H9 (cell line): ENCODE measurements at regions not wholly inside any gene's neighbourhood (a gene's known extent, or its start where the extent isn't known, plus 50 kb on each side); places are given as distances from the start of the nearest gene placed in this dataset.
A peak's percentile ranks its signal among the peaks of the same experiment; 100 is the strongest.

Experiments used
- DNase-seq: peaks from one replicate; pipeline ENCODE4 v3.0.0-alpha.2; 2017
- H2AFZ ChIP-seq: one replicate; pipeline ENCODE4 v1.6.1; 2013; ENCODE audit warnings: mild to moderate bottlenecking, low read length, control low read depth, moderate library complexity
- H2AK5ac ChIP-seq: 2 replicates; pipeline ENCODE4 v1.6.1; 2013; ENCODE audit warnings: low read length, control low read depth, mixed read lengths; ENCODE audit not compliant: insufficient read length
- H2BK120ac ChIP-seq: one replicate; pipeline ENCODE4 v1.6.1; 2013; ENCODE audit warnings: low read depth, mild to moderate bottlenecking, low read length, control low read depth, inconsistent platforms; ENCODE audit not compliant: poor library complexity, severe bottlenecking
- H2BK12ac ChIP-seq: 2 replicates; pipeline ENCODE4 v1.6.1; 2013; ENCODE audit warnings: low read length, control low read depth, mixed read lengths, low read depth; ENCODE audit not compliant: insufficient read length
- H2BK15ac ChIP-seq: 2 replicates; pipeline ENCODE4 v1.6.1; 2013; ENCODE audit warnings: low read depth, low read length, control low read depth
- H2BK20ac ChIP-seq: one replicate; pipeline ENCODE4 v1.6.1; 2013; ENCODE audit warnings: low read depth, mild to moderate bottlenecking, low read length, control low read depth, inconsistent platforms; ENCODE audit not compliant: poor library complexity, severe bottlenecking
- H2BK5ac ChIP-seq: 2 replicates; pipeline ENCODE4 v1.6.1; 2013; ENCODE audit warnings: low read length, control low read depth, mixed read lengths; ENCODE audit not compliant: insufficient read length
- H3K14ac ChIP-seq: 2 replicates; pipeline ENCODE4 v1.6.1; 2013; ENCODE audit warnings: low read length, control low read depth; ENCODE audit not compliant: insufficient read depth
- H3K18ac ChIP-seq: 2 replicates; pipeline ENCODE4 v1.6.1; 2013; ENCODE audit warnings: low read depth, mild to moderate bottlenecking, mixed read lengths, low read length, control low read depth; ENCODE audit not compliant: insufficient read length
- H3K23ac ChIP-seq: 2 replicates; pipeline ENCODE4 v1.6.1; 2013; ENCODE audit warnings: low read length, control low read depth, mixed read lengths, low read depth; ENCODE audit not compliant: insufficient read length
- H3K23me2 ChIP-seq: 2 replicates; pipeline ENCODE4 v1.6.1; 2013; ENCODE audit warnings: low read depth, mild to moderate bottlenecking, mixed read lengths, low read length, control low read depth; ENCODE audit not compliant: insufficient read length, poor library complexity, severe bottlenecking
- H3K27ac ChIP-seq: 2 replicates; pipeline ENCODE4 v1.5.1; 2013; ENCODE audit warnings: low read length, control low read depth, mixed read lengths, low read depth; ENCODE audit not compliant: insufficient read length
- H3K27me3 ChIP-seq: 2 replicates; pipeline ENCODE4 v1.6.1; 2013; ENCODE audit warnings: low read length, control low read depth, inconsistent platforms; ENCODE audit not compliant: insufficient read depth
- H3K4ac ChIP-seq: 2 replicates; pipeline ENCODE4 v1.6.1; 2013; ENCODE audit warnings: low read depth, mild to moderate bottlenecking, control low read depth, inconsistent platforms, low read length, moderate library complexity
- H3K4me1 ChIP-seq: 2 replicates; pipeline ENCODE4 v1.6.1; 2013; ENCODE audit warnings: low read length, control low read depth, inconsistent platforms; ENCODE audit not compliant: insufficient read depth
- H3K4me2 ChIP-seq: 2 replicates; pipeline ENCODE4 v1.6.1; 2013; ENCODE audit warnings: low read length, control low read depth, mixed read lengths; ENCODE audit not compliant: insufficient read length, insufficient read depth
- H3K56ac ChIP-seq: 2 replicates; pipeline ENCODE4 v1.6.1; 2013; ENCODE audit warnings: low read depth, mild to moderate bottlenecking, mixed read lengths, low read length, control low read depth; ENCODE audit not compliant: insufficient read length
- H3K79me1 ChIP-seq: 2 replicates; pipeline ENCODE4 v1.6.1; 2013; ENCODE audit warnings: low read depth, mild to moderate bottlenecking, moderate library complexity, low read length, control low read depth, inconsistent platforms; ENCODE audit not compliant: insufficient read depth, poor library complexity, severe bottlenecking
- H3K79me2 ChIP-seq: 2 replicates; pipeline ENCODE4 v1.6.1; 2013; ENCODE audit warnings: low read length, control low read depth, inconsistent platforms; ENCODE audit not compliant: insufficient read depth
- H3K9ac ChIP-seq: 2 replicates; pipeline ENCODE4 v1.6.1; 2013; ENCODE audit warnings: low read length, control low read depth, mixed read lengths; ENCODE audit not compliant: insufficient read length; ENCODE audit errors: extremely low read depth
- H3K9me3 ChIP-seq: one replicate; pipeline ENCODE4 v1.6.1; 2013; ENCODE audit warnings: low read depth, low read length, inconsistent platforms; ENCODE audit not compliant: control insufficient read depth
- H3T11ph ChIP-seq: one replicate; pipeline ENCODE4 v1.6.1; 2013; ENCODE audit warnings: mild to moderate bottlenecking, low read length, control low read depth, inconsistent platforms
- H4K20me1 ChIP-seq: one replicate; pipeline ENCODE4 v1.6.1; 2013; ENCODE audit not compliant: control insufficient read depth, insufficient read length, insufficient read depth
- H4K5ac ChIP-seq: 2 replicates; pipeline ENCODE4 v1.6.1; 2013; ENCODE audit warnings: low read depth, mild to moderate bottlenecking, mixed read lengths, low read length, control low read depth; ENCODE audit not compliant: insufficient read length
- H4K8ac ChIP-seq: replicated peaks from 2 replicates; pipeline ENCODE4 v1.6.1; 2013; ENCODE audit warnings: low read length, control low read depth, mixed read lengths, low read depth; ENCODE audit not compliant: insufficient read length
- H4K91ac ChIP-seq: 2 replicates; pipeline ENCODE4 v1.6.1; 2013; ENCODE audit warnings: low read depth, mild to moderate bottlenecking, moderate library complexity, mixed read lengths, low read length, control low read depth; ENCODE audit not compliant: insufficient read length
- H3K27ac Mint-ChIP-seq, 3 experiments: 2 replicates in 2 of 3; 3 replicates in 1 of 3; pipeline ENCODE4 v1.8.0; 2020 to 2021; ENCODE audit warnings: mixed read lengths in 3 of 3, mild to moderate bottlenecking in 1 of 3, moderate library complexity in 1 of 3
- H3K27me3 Mint-ChIP-seq: 2 replicates; pipeline ENCODE4 v1.8.0; 2021; ENCODE audit warnings: low read depth, mild to moderate bottlenecking, moderate library complexity, mixed read lengths
- H3K36me3 Mint-ChIP-seq, 3 experiments: 2 replicates in 2 of 3; 3 replicates in 1 of 3; pipeline ENCODE4 v1.8.0; 2020 to 2021; ENCODE audit warnings: low read depth in 3 of 3, mixed read lengths in 3 of 3; ENCODE audit not compliant: insufficient read depth in 1 of 3
- H3K4me1 Mint-ChIP-seq, 2 experiments: 2 replicates each; pipeline ENCODE4 v1.8.0; 2020; ENCODE audit warnings: mixed read lengths in 2 of 2
- H3K4me3 Mint-ChIP-seq, 2 experiments: 2 replicates in 1 of 2; 3 replicates in 1 of 2; pipeline ENCODE4 v1.8.0; 2020 to 2021; ENCODE audit warnings: mild to moderate bottlenecking in 2 of 2, mixed read lengths in 2 of 2, moderate library complexity in 1 of 2
- H3K9me3 Mint-ChIP-seq, 2 experiments: 2 replicates in 1 of 2; 3 replicates in 1 of 2; pipeline ENCODE4 v1.8.0; 2020; ENCODE audit warnings: mild to moderate bottlenecking in 2 of 2, mixed read lengths in 2 of 2, moderate library complexity in 1 of 2
- WGBS: extraction: QIAGEN DNeasy Blood & Tissue Kit; methylation state at CpG from one replicate; pipeline ENCODE4 v1.1.7; 2013; ENCODE audit warnings: missing lambda C conversion rate, low lambda C conversion rate, mixed read lengths; ENCODE audit not compliant: insufficient read length; ENCODE audit errors: extremely low coverage; 5-methylcytosine and 5-hydroxymethylcytosine counted together
- TF ChIP-seq, protein P1 (sequence below): fragments of 200-600 bp; sonication (generic); conservative IDR thresholded peaks from 3 replicates; pipeline ENCODE4 v1.8.0; 2021; ENCODE audit warnings: antibody characterized with exemption, mild to moderate bottlenecking

- peaks cover 6 to 10% of the 10 kb centered on the region in 2 experiments for H3K9me3 Mint-ChIP-seq
- H4K8ac ChIP-seq, result no peak overlapping the region
- peaks cover 3% of the 10 kb centered on the region for H3K23me2 ChIP-seq
- no peaks in the 10 kb centered on the region for H4K20me1 ChIP-seq
- no peaks in the 10 kb centered on the region for H3K9me3 ChIP-seq
- H2BK12ac ChIP-seq, result no peak overlapping the region
- peaks cover 12 to 30% of the 10 kb centered on the region in 2 experiments for H3K4me1 Mint-ChIP-seq
- H3K27me3 ChIP-seq, result peaks cover 29% of the 10 kb centered on the region; the same call in 1 of the 2 replicates
- H3K23ac ChIP-seq, result no peak overlapping the region
- WGBS, result no CpG with 5 or more reads among the region's 9 CpGs
- peaks cover 0 to 9% (median 2%) of the 10 kb centered on the region in 3 experiments; a peak in 6 of 7 replicates for H3K36me3 Mint-ChIP-seq
- H2BK15ac ChIP-seq, result no peak overlapping the region
- H3K79me1 ChIP-seq, result no peaks in the 10 kb centered on the region
- no peaks in the 10 kb centered on the region for H3K79me2 ChIP-seq
- TF ChIP-seq, protein P1, sequence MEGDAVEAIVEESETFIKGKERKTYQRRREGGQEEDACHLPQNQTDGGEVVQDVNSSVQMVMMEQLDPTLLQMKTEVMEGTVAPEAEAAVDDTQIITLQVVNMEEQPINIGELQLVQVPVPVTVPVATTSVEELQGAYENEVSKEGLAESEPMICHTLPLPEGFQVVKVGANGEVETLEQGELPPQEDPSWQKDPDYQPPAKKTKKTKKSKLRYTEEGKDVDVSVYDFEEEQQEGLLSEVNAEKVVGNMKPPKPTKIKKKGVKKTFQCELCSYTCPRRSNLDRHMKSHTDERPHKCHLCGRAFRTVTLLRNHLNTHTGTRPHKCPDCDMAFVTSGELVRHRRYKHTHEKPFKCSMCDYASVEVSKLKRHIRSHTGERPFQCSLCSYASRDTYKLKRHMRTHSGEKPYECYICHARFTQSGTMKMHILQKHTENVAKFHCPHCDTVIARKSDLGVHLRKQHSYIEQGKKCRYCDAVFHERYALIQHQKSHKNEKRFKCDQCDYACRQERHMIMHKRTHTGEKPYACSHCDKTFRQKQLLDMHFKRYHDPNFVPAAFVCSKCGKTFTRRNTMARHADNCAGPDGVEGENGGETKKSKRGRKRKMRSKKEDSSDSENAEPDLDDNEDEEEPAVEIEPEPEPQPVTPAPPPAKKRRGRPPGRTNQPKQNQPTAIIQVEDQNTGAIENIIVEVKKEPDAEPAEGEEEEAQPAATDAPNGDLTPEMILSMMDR, result no peak
- no peak overlapping the region for H3K9ac ChIP-seq
- H2AK5ac ChIP-seq, result no peak overlapping the region
- no peak overlapping the region for H2BK120ac ChIP-seq
- no peaks in the 10 kb centered on the region; the same call in 1 of the 2 replicates for H3K4me1 ChIP-seq
- no peak overlapping the region for H4K5ac ChIP-seq
- no peak overlapping the region for H3K18ac ChIP-seq
- H4K91ac ChIP-seq, result no peak overlapping the region
- H3K14ac ChIP-seq, result no peak overlapping the region
- H3K27ac Mint-ChIP-seq, result peak overlapping the region in 1 of 3 experiments; percentile 15; a peak in 1 of 7 replicates
- H3K4me3 Mint-ChIP-seq, result no peak overlapping the region
- no peak overlapping the region for H3K4ac ChIP-seq
- peaks cover 27% of the 10 kb centered on the region for H3K27me3 Mint-ChIP-seq
- no peak for DNase-seq
- no peak overlapping the region for H3K4me2 ChIP-seq
- no peak overlapping the region for H3K27ac ChIP-seq
- no peak overlapping the region for H2AFZ ChIP-seq
- no peak overlapping the region for H2BK5ac ChIP-seq
- no peak overlapping the region for H2BK20ac ChIP-seq
- no peak overlapping the region for H3T11ph ChIP-seq
- H3K56ac ChIP-seq, result no peak overlapping the region
Measured at GRCh38 chr12:114738460-114739184, 54.6 kb upstream of the TBX3 start.
